Esophagus squamous epithelium (tissue), 4 donors: ENCODE measurements at regions not wholly inside any gene's neighbourhood (a gene's known extent, or its start where the extent isn't known, plus 50 kb on each side); places are given as distances from the start of the nearest gene placed in this dataset.

Source experiments
- POLR2A ChIP-seq, 4 donors: fragments of 450-650 bp; IDR thresholded peaks; one replicate each; pipeline ENCODE4 v1.6.1; 2017; ENCODE audit warnings: antibody characterized with exemption in 4 of 4, mild to moderate bottlenecking in 4 of 4, moderate library complexity in 3 of 4
- TF ChIP-seq, protein P1 (sequence below), 6 experiments: fragments of 450-650 bp in 4 of 6; fragments of 200-600 bp in 2 of 6; sonication (generic) in 2 of 6; IDR thresholded peaks; one replicate each; pipeline ENCODE4 v1.5.1; 2016 to 2019; ENCODE audit warnings: antibody characterized with exemption in 6 of 6, mild to moderate bottlenecking in 4 of 6, moderate library complexity in 4 of 6

DNA sequence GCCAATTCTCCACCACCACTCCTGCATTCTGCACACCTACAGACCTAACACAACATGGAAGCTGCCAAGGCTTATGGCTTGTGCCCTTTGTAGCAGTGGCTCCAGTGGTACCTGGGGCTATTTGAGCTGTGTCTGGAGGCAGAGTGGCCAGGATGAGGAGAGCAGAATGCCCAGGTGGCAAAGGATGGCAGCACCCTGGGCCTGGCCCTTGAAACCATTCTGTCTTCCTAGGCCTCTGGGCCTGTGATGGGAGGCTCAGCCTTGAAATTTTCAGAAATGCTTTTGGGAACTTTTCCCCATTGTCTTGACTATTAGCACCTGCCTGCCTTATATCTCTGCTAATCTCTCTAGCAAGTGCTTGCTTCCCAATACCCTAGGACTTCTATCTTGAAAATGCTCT lies 241.7 kb downstream of the TMEM167A start:
- TF ChIP-seq POLR2A (IDR thresholded peaks at IDR 0.05) = no peak
- TF ChIP-seq, protein P1, sequence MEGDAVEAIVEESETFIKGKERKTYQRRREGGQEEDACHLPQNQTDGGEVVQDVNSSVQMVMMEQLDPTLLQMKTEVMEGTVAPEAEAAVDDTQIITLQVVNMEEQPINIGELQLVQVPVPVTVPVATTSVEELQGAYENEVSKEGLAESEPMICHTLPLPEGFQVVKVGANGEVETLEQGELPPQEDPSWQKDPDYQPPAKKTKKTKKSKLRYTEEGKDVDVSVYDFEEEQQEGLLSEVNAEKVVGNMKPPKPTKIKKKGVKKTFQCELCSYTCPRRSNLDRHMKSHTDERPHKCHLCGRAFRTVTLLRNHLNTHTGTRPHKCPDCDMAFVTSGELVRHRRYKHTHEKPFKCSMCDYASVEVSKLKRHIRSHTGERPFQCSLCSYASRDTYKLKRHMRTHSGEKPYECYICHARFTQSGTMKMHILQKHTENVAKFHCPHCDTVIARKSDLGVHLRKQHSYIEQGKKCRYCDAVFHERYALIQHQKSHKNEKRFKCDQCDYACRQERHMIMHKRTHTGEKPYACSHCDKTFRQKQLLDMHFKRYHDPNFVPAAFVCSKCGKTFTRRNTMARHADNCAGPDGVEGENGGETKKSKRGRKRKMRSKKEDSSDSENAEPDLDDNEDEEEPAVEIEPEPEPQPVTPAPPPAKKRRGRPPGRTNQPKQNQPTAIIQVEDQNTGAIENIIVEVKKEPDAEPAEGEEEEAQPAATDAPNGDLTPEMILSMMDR (IDR thresholded peaks at IDR 0.05) = no peak
